PC-3 (cell line): ENCODE measurements at regions not wholly inside any gene's neighbourhood (a gene's known extent, or its start where the extent isn't known, plus 50 kb on each side); places are given as distances from the start of the nearest gene placed in this dataset.

Experiments used
- EZH2 ChIP-seq: fragments of 300-600 bp; sonication (generic); IDR thresholded peaks from one replicate; pipeline ENCODE4 v1.6.1; 2017; ENCODE audit warnings: antibody characterized with exemption, mild to moderate bottlenecking, low read length; ENCODE audit not compliant: unreplicated experiment
- EZH2phosphoT487 ChIP-seq: fragments of 300-600 bp; sonication (generic); IDR thresholded peaks from 2 replicates; pipeline ENCODE4 v1.6.1; 2018; ENCODE audit warnings: mild to moderate bottlenecking, antibody characterized with exemption, low read length, borderline replicate concordance
- TF ChIP-seq, protein P1 (sequence below): fragments of 300-600 bp; sonication (generic); conservative IDR thresholded peaks from 2 replicates; pipeline ENCODE4 v1.5.1; 2017; ENCODE audit warnings: antibody characterized with exemption, low read depth, mild to moderate bottlenecking, low read length

DNA sequence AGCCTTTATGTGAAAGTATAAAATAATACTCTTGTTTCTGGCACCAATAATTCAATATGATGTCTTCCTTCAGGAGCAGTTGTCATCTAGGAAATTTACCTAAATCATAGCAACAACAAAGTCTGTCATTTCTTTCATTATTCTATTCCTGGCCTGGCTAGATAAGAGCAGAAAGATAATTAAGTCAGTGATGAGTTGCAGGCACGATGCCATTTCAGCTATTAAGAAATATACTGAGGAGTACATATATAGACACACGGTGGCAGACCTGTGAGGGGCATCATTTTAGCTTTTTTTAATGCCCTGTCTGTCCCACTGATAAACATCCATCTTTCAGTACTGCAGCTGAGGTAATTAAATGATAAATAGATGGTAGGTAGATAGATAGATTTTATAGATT is 756.1 kb upstream of the EPHA7 start:
- TF ChIP-seq EZH2 (no peak), EZH2phosphoT487 (no peak)
- TF ChIP-seq, protein P1, sequence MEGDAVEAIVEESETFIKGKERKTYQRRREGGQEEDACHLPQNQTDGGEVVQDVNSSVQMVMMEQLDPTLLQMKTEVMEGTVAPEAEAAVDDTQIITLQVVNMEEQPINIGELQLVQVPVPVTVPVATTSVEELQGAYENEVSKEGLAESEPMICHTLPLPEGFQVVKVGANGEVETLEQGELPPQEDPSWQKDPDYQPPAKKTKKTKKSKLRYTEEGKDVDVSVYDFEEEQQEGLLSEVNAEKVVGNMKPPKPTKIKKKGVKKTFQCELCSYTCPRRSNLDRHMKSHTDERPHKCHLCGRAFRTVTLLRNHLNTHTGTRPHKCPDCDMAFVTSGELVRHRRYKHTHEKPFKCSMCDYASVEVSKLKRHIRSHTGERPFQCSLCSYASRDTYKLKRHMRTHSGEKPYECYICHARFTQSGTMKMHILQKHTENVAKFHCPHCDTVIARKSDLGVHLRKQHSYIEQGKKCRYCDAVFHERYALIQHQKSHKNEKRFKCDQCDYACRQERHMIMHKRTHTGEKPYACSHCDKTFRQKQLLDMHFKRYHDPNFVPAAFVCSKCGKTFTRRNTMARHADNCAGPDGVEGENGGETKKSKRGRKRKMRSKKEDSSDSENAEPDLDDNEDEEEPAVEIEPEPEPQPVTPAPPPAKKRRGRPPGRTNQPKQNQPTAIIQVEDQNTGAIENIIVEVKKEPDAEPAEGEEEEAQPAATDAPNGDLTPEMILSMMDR = no peak
